ENCODE measurements at regions not wholly inside any gene's neighbourhood (a gene's known extent, or its start where the extent isn't known, plus 50 kb on each side); places are given as distances from the start of the nearest gene placed in this dataset.

DNA sequence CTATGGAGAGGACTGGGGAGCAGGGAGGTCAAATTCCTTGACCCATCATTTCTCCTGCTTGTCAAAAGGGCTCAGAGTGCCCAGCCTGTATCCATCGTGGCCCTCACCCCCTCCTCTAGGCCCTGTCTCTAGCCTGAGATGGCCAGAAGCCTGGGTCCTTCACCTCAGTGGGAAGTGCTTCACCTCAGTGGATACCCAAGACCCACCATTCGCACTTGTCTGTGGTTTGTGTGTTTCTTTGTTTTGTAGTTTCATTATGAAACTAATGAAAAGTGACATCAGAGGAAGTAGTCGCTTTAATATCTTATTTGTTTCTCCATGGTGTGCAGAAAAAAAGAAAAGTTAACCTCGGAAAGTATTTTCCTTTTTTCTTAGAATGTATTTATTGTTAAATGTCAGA lies 194.0 kb upstream of the CADM1 start:
- ATAC-seq: no peak
- Histone ChIP-seq H3K27me3 (no peaks in the 10 kb centered on the region), H3K4me1 (peaks cover 3 to 45% (median 6%) of the 10 kb centered on the region in 3 donors), H3K4me3 (no peak overlapping the region), H3K36me3 (no peaks in the 10 kb centered on the region), H3K9me3 (no peaks in the 10 kb centered on the region), H3K27ac (no peak overlapping the region)
- WGBS, 2 donors (ENCODE audit: low coverage in 1 of 2): 87 to 88% methylated on average over 3 to 4 of the region's 4 CpGs
- no peak for TF ChIP-seq EP300 (IDR thresholded peaks at IDR 0.05)
- TF ChIP-seq POLR2AphosphoS5 (IDR thresholded peaks at IDR 0.05): no peak
- TF ChIP-seq, protein P1, sequence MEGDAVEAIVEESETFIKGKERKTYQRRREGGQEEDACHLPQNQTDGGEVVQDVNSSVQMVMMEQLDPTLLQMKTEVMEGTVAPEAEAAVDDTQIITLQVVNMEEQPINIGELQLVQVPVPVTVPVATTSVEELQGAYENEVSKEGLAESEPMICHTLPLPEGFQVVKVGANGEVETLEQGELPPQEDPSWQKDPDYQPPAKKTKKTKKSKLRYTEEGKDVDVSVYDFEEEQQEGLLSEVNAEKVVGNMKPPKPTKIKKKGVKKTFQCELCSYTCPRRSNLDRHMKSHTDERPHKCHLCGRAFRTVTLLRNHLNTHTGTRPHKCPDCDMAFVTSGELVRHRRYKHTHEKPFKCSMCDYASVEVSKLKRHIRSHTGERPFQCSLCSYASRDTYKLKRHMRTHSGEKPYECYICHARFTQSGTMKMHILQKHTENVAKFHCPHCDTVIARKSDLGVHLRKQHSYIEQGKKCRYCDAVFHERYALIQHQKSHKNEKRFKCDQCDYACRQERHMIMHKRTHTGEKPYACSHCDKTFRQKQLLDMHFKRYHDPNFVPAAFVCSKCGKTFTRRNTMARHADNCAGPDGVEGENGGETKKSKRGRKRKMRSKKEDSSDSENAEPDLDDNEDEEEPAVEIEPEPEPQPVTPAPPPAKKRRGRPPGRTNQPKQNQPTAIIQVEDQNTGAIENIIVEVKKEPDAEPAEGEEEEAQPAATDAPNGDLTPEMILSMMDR (IDR thresholded peaks at IDR 0.05): no peak
- no peak for TF ChIP-seq POLR2A (IDR thresholded peaks at IDR 0.05)

DNA sequence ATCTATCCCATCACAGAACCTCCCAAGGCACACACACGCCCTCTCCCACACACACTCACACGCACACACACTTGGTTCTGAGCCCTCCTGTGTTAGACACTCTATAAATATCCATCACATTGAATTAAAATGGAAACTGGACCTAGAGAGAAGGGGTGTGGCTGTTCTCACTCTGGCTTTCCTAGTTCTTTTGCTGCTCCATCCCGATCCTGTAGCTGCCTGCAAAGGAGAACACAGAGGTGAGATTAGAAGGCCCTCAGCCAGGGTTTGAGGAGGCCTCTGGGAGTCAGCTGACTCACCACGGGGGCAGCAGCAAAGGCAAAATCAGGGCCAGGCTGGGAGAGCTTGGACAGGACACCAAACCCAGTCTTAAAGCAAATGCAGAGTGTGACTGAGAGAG lies 192.3 kb upstream of the CADM1 start:
- TF ChIP-seq, protein P1 (IDR thresholded peaks at IDR 0.05): no peak
- TF ChIP-seq POLR2A (IDR thresholded peaks at IDR 0.05): no peak
- no peak for TF ChIP-seq EP300 (IDR thresholded peaks at IDR 0.05)
- TF ChIP-seq POLR2AphosphoS5 (IDR thresholded peaks at IDR 0.05): no peak
- Histone ChIP-seq H3K27me3 (no peaks in the 10 kb centered on the region), H3K9me3 (no peaks in the 10 kb centered on the region), H3K36me3 (no peaks in the 10 kb centered on the region), H3K4me3 (no peak overlapping the region), H3K27ac (peak overlapping the region in 1 of 4 donors; percentile 38), H3K4me1 (peaks cover 3 to 43% (median 6%) of the 10 kb centered on the region in 3 donors)
- 29% methylated on average over 3 of the region's 4 CpGs; no CpG with 5 or more reads in 1 of the 2 donors for WGBS, 2 donors (ENCODE audit: low coverage in 1 of 2)
- ATAC-seq: no peak

DNA sequence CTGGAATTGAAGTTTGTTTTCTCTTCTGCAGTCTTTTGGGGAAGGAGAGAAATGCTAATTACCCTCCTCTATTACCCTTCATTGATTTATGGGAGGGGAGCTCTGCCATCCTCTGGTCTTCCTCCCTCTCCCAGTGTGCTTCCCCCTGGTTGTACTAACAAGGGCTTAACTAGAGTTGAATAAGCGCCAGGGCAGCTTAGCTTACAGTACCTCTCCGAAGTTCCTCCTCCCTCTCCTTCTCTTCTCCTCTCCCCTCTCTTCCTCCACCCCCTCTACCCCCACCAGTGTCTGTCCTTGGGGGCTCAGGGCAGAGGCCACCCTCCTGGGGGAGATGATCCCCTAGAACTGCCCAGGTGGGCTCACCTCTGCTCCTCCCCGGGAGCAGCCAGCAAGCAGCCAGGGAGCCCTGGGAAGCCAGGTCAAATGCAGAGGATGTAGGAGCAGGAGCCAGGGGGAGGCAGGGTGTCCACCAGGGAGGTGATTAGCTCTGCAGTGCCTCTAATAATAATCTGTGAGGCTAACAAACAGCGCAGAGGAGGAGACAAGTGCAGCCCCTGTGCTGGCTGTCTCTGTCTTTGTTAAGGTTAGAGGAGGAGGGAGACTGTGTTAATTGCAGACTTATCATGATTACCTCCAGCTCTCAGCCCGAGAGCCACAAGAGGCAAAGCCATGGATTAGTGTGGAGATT lies 191.6 kb upstream of the CADM1 start:
- H3K27me3 ChIP-seq: no peaks in the 10 kb centered on the region
- no peaks in the 10 kb centered on the region for H3K36me3 ChIP-seq
- ATAC-seq: no peak
- no peaks in the 10 kb centered on the region for H3K9me3 ChIP-seq
- no peak overlapping the region for H3K4me3 ChIP-seq
- peaks cover 3 to 36% (median 6%) of the 10 kb centered on the region in 3 donors for H3K4me1 ChIP-seq
- TF ChIP-seq, protein P1 (IDR thresholded peaks at IDR 0.05): no peak
- no peak for TF ChIP-seq EP300 (IDR thresholded peaks at IDR 0.05)
- no peak for TF ChIP-seq POLR2A (IDR thresholded peaks at IDR 0.05)
- TF ChIP-seq POLR2AphosphoS5 (IDR thresholded peaks at IDR 0.05): no peak
- peak overlapping the region in 1 of 4 donors; percentile 38 for H3K27ac ChIP-seq
- WGBS, 2 donors (ENCODE audit: low coverage in 1 of 2): 52 to 61% methylated on average over 3 to 4 of the region's 5 CpGs

DNA sequence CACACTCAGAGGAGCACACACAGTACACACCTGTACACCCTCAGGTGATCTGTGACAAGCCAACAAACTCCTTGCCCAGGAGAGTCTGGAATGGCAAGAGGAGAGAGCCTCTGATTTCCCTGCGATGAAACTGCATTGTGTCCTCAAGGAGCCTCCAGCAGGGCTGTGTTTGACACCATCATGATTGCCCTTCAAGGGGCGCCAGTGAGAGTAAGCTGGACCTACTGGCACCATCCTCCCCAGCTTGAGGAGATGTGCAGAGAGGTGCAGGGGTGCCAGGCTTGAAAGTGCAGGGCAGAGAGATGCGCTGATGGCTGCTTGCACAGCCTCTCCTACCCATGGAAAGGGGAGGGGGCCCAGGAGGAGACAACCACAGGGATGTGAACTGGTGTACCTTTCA lies 188.8 kb upstream of the CADM1 start:
- no peak for ATAC-seq
- no peaks in the 10 kb centered on the region for H3K27me3 ChIP-seq
- H3K27ac ChIP-seq: no peak overlapping the region
- H3K4me3 ChIP-seq: no peak overlapping the region
- no peaks in the 10 kb centered on the region for H3K9me3 ChIP-seq
- TF ChIP-seq POLR2AphosphoS5 (IDR thresholded peaks at IDR 0.05): no peak
- no peak for TF ChIP-seq EP300 (IDR thresholded peaks at IDR 0.05)
- TF ChIP-seq POLR2A (IDR thresholded peaks at IDR 0.05): no peak
- TF ChIP-seq, protein P1 (IDR thresholded peaks at IDR 0.05): no peak
- no peaks in the 10 kb centered on the region for H3K36me3 ChIP-seq
- WGBS, 2 donors (ENCODE audit: low coverage in 1 of 2): 80% methylated on average over 1 of the region's 3 CpGs; no CpG with 5 or more reads in 1 of the 2 donors
- peaks cover 0 to 16% (median 0%) of the 10 kb centered on the region in 3 donors for H3K4me1 ChIP-seq

DNA sequence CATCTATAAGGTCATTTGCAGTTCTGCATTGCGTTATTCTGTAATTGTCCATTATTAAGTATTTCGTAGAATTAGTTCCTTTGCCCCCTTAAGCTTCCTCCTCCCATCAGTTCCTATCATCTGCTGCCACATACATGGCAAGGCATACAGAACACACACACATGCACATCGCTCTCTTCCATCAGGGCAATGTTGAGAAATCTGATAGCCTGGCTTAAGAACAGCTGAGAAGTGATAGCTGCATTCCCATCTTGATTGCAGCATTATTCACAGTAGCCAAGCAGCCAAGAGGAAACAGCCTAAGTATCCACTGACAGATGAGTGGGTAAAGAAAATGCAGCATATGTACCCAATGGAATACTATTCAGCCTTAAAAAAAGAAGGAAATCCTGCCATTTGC lies 186.8 kb upstream of the CADM1 start:
- TF ChIP-seq EP300 (IDR thresholded peaks at IDR 0.05) (no peak), POLR2AphosphoS5 (IDR thresholded peaks at IDR 0.05) (no peak), POLR2A (IDR thresholded peaks at IDR 0.05) (no peak)
- TF ChIP-seq, protein P1 (IDR thresholded peaks at IDR 0.05): no peak
- H3K4me1 ChIP-seq: peaks cover 0 to 6% (median 0%) of the 10 kb centered on the region in 3 donors
- no peaks in the 10 kb centered on the region for H3K36me3 ChIP-seq
- peaks cover under 1% of the 10 kb centered on the region for H3K27me3 ChIP-seq
- H3K27ac ChIP-seq: no peak overlapping the region
- no peak for ATAC-seq
- WGBS, 2 donors (ENCODE audit: low coverage in 1 of 2): 70 to 91% methylated on average over 3 of the region's 3 CpGs
- H3K9me3 ChIP-seq: peaks cover 0 to 2% (median 0%) of the 10 kb centered on the region in 3 donors
- H3K4me3 ChIP-seq: no peak overlapping the region

Measured in gastroesophageal sphincter (tissue), 4 donors.